ENCODE measurements at regions not wholly inside any gene's neighbourhood (a gene's known extent, or its start where the extent isn't known, plus 50 kb on each side); places are given as distances from the start of the nearest gene placed in this dataset.
A peak's percentile ranks its signal among the peaks of the same experiment; 100 is the strongest.
"Not testable (repeated sequence)": the region's sequence is repeated elsewhere in the genome, so short reads cannot be mapped to it uniquely, and the experiment has no call there.

GRCh38 chr4:126916626-126917140 is 716.1 kb upstream of the INTU start:
- H3K9ac ChIP-seq (ENCODE audit: insufficient read depth in 1 of 2, low read length in 2 of 2), result peak overlapping the region in 1 of 2 donors; percentile 63
- no peak for TF ChIP-seq CTCF (IDR thresholded peaks at IDR 0.05; ENCODE audit: control extremely low read depth, extremely low read depth)
- 55 to 73% methylated on average over 10 of the region's 10 CpGs for WGBS, 2 donors
- H3K4me1 ChIP-seq (ENCODE audit: control insufficient read depth in 5 of 5, insufficient read depth in 5 of 5, low read length in 5 of 5), result peaks cover 0 to 25% (median 12%) of the 10 kb centered on the region in 5 donors
- peak; percentile 50 to 85 (median 84) for DNase-seq
- H3K4me3 ChIP-seq, result no peak overlapping the region
- no peaks in the 10 kb centered on the region for H3K36me3 ChIP-seq (ENCODE audit: control insufficient read depth in 4 of 4, insufficient read depth in 4 of 4, low read length in 4 of 4)
- no peak overlapping the region for H3K27ac ChIP-seq (ENCODE audit: low read depth in 1 of 2, low read length in 1 of 2)
- no peaks in the 10 kb centered on the region for H3K27me3 ChIP-seq (ENCODE audit: control insufficient read depth in 3 of 3, insufficient read depth in 3 of 3, low read length in 2 of 3)
- H3K9me3 ChIP-seq (ENCODE audit: control insufficient read depth in 4 of 4, insufficient read depth in 3 of 4, low read length in 3 of 4), result no peaks in the 10 kb centered on the region
- ATAC-seq (ENCODE audit: insufficient read depth, low FRiP score), result no peak

GRCh38 chr4:126922328-126922938 is 710.3 kb upstream of the INTU start:
- DNase-seq; ATAC-seq (ENCODE audit: insufficient read depth, low FRiP score); H3K27ac ChIP-seq (ENCODE audit: low read depth in 1 of 2, low read length in 1 of 2): not testable (repeated sequence)

GRCh38 chr4:126924237-126924636 is 708.5 kb upstream of the INTU start:
- Histone ChIP-seq H3K36me3 (ENCODE audit: control insufficient read depth in 4 of 4, insufficient read depth in 4 of 4, low read length in 4 of 4) (no peaks in the 10 kb centered on the region), H3K4me1 (ENCODE audit: control insufficient read depth in 5 of 5, insufficient read depth in 5 of 5, low read length in 5 of 5) (no peaks in the 10 kb centered on the region), H3K9me3 (ENCODE audit: control insufficient read depth in 4 of 4, insufficient read depth in 3 of 4, low read length in 3 of 4) (peaks cover 0 to 6% (median 3%) of the 10 kb centered on the region in 4 donors), H3K9ac (ENCODE audit: insufficient read depth in 1 of 2, low read length in 2 of 2) (no peak overlapping the region), H3K27me3 (ENCODE audit: control insufficient read depth in 3 of 3, insufficient read depth in 3 of 3, low read length in 2 of 3) (no peaks in the 10 kb centered on the region), H3K4me3 (no peak overlapping the region), H3K27ac (ENCODE audit: low read depth in 1 of 2, low read length in 1 of 2) (no peak overlapping the region)
- ATAC-seq (ENCODE audit: insufficient read depth, low FRiP score), result no peak
- TF ChIP-seq CTCF (IDR thresholded peaks at IDR 0.05; ENCODE audit: control extremely low read depth, extremely low read depth), result no peak
- no peak for DNase-seq

More at GRCh38 chr4:126922328-126922938, 710.3 kb upstream of the INTU start:
- not testable (repeated sequence) for H3K9me3 ChIP-seq (ENCODE audit: control insufficient read depth in 4 of 4, insufficient read depth in 3 of 4, low read length in 3 of 4); H3K4me3 ChIP-seq; H3K27me3 ChIP-seq (ENCODE audit: control insufficient read depth in 3 of 3, insufficient read depth in 3 of 3, low read length in 2 of 3); H3K9ac ChIP-seq (ENCODE audit: insufficient read depth in 1 of 2, low read length in 2 of 2); H3K36me3 ChIP-seq (ENCODE audit: control insufficient read depth in 4 of 4, insufficient read depth in 4 of 4, low read length in 4 of 4); H3K4me1 ChIP-seq (ENCODE audit: control insufficient read depth in 5 of 5, insufficient read depth in 5 of 5, low read length in 5 of 5)
- 92 to 96% methylated on average over 3 of the region's 3 CpGs for WGBS, 2 donors

- H3K4me1 ChIP-seq (ENCODE audit: control insufficient read depth in 5 of 5, insufficient read depth in 5 of 5, low read length in 5 of 5); H3K9me3 ChIP-seq (ENCODE audit: control insufficient read depth in 4 of 4, insufficient read depth in 3 of 4, low read length in 3 of 4); H3K36me3 ChIP-seq (ENCODE audit: control insufficient read depth in 4 of 4, insufficient read depth in 4 of 4, low read length in 4 of 4); H3K27me3 ChIP-seq (ENCODE audit: control insufficient read depth in 3 of 3, insufficient read depth in 3 of 3, low read length in 2 of 3); H3K4me3 ChIP-seq; ATAC-seq (ENCODE audit: insufficient read depth, low FRiP score); H3K27ac ChIP-seq (ENCODE audit: low read depth in 1 of 2, low read length in 1 of 2); DNase-seq; H3K9ac ChIP-seq (ENCODE audit: insufficient read depth in 1 of 2, low read length in 2 of 2): not testable (repeated sequence)
- 85 to 89% methylated on average over 2 to 3 of the region's 4 CpGs for WGBS, 2 donors
Observed at GRCh38 chr4:126930059-126930458, 702.7 kb upstream of the INTU start.

All from lung (tissue), 11 donors.